A549 (cell line): ENCODE measurements at regions not wholly inside any gene's neighbourhood (a gene's known extent, or its start where the extent isn't known, plus 50 kb on each side); places are given as distances from the start of the nearest gene placed in this dataset.

Experiments
- ATAC-seq, 2 experiments: fragments of 200-7000 bp in 1 of 2; fragments of >200 bp in 1 of 2; cut with Nextera tagmentation in 1 of 2; cut with Tn5 transposase in 1 of 2; 3 replicates each; pipeline versions ENCODE4 v1.8.0 to v1.9.1; 2018 to 2020; ENCODE audit warnings: mild to moderate bottlenecking in 1 of 2, moderate library complexity in 1 of 2
- CTCF ChIA-PET: fragments of 300-600 bp; sonication (Branson Sonifier 250); formaldehyde crosslinking; extraction: SDS; loops from one replicate; lab custom pipeline; 2021; ENCODE audit warnings: antibody characterized with exemption, inconsistent platforms; lab: Yijun Ruan, JAX
- POLR2A ChIA-PET: fragments of 350-600 bp; formaldehyde crosslinking; extraction: SDS; loops from one replicate; lab custom pipeline; 2021; ENCODE audit warnings: antibody characterized with exemption, inconsistent platforms; lab: Yijun Ruan, JAX
- DNase-seq, 2 experiments: peaks; one replicate each; pipeline versions ENCODE4 v3.0.0 to v3.0.0-alpha.2; 2011 to 2016; ENCODE audit warnings: low read depth in 1 of 2, low spot score in 1 of 2
- FAIRE-seq: peaks from 2 replicates; lab custom pipeline; 2011; peaks lifted over from hg19 to GRCh38; lab: Jason Lieb, UNC
- H3K27ac ChIP-seq, 2 experiments: fragments of >200 bp; sonication (Bioruptor Twin); formaldehyde crosslinking; 3 replicates each; pipeline ENCODE4 v1.5.1; 2016 to 2017
- H3K4me1 ChIP-seq: fragments of >200 bp; sonication (Bioruptor Twin); formaldehyde crosslinking; 3 replicates; pipeline ENCODE4 v1.6.1; 2016
- H3K4me2 ChIP-seq: fragments of >200 bp; sonication (Bioruptor Twin); formaldehyde crosslinking; 3 replicates; pipeline ENCODE4 v1.6.1; 2016
- H3K4me3 ChIP-seq: fragments of >200 bp; sonication (Bioruptor Twin); formaldehyde crosslinking; 3 replicates; pipeline ENCODE4 v1.5.1; 2016
- H3K9me3 ChIP-seq: fragments of >200 bp; sonication (Bioruptor Twin); formaldehyde crosslinking; 3 replicates; pipeline ENCODE4 v1.6.1; 2016
- BHLHE40 ChIP-seq: IDR thresholded peaks from 2 replicates; pipeline ENCODE4 v1.6.1; 2012; ENCODE audit warnings: low read depth, low read length, inconsistent platforms
- CTCF ChIP-seq: fragments of >200 bp; sonication (Bioruptor Twin); formaldehyde crosslinking; IDR thresholded peaks from 3 replicates; pipeline ENCODE4 v1.5.1; 2016
- EHMT2 ChIP-seq: fragments of 200-600 bp; sonication (generic); IDR thresholded peaks from 2 replicates; pipeline ENCODE4 v1.6.1; 2016; ENCODE audit warnings: antibody characterized with exemption, low read depth, mild to moderate bottlenecking, moderate library complexity
- EP300 ChIP-seq, 2 experiments: fragments of >200 bp; sonication (Bioruptor Twin); formaldehyde crosslinking; IDR thresholded peaks; 2 replicates in 1 of 2; 3 replicates in 1 of 2; pipeline ENCODE4 v1.6.1; 2016 to 2017
- FOSL2 ChIP-seq, 2 experiments: fragments of 450-650 bp in 1 of 2; fragments of >200 bp in 1 of 2; sonication (Bioruptor Twin) in 1 of 2; formaldehyde crosslinking; IDR thresholded peaks; 2 replicates each; pipeline versions ENCODE4 v1.5.0 to v1.6.1; 2016 to 2020; ENCODE audit warnings: mild to moderate bottlenecking in 1 of 2, moderate library complexity in 1 of 2
- GATA3 ChIP-seq: IDR thresholded peaks from 2 replicates; pipeline ENCODE4 v1.6.1; 2012; ENCODE audit warnings: borderline replicate concordance
- HDAC2 ChIP-seq: fragments of 200-600 bp; sonication (generic); IDR thresholded peaks from 2 replicates; pipeline ENCODE4 v1.6.1; 2016
- HES2 ChIP-seq: fragments of >200 bp; sonication (Bioruptor Twin); formaldehyde crosslinking; IDR thresholded peaks from 2 replicates; pipeline ENCODE4 v1.6.1; 2016
- HEYL ChIP-seq: fragments of 250-450 bp; sonication (Bioruptor Pico); IDR thresholded peaks from 2 replicates; pipeline ENCODE4 v1.8.0; 2021; ENCODE audit warnings: mild to moderate bottlenecking, moderate library complexity
- JUN ChIP-seq, 2 experiments: fragments of >200 bp; sonication (Bioruptor Twin); formaldehyde crosslinking; IDR thresholded peaks; 2 replicates in 1 of 2; 3 replicates in 1 of 2; pipeline ENCODE4 v1.6.1; 2016 to 2017
- JUNB ChIP-seq: fragments of >200 bp; sonication (Bioruptor Twin); formaldehyde crosslinking; IDR thresholded peaks from 2 replicates; pipeline ENCODE4 v1.6.1; 2016
- KDM1A ChIP-seq: fragments of 200-600 bp; sonication (generic); IDR thresholded peaks from 2 replicates; pipeline ENCODE4 v1.6.1; 2016; ENCODE audit warnings: low read depth, mild to moderate bottlenecking
- KDM5A ChIP-seq: fragments of 200-600 bp; sonication (generic); IDR thresholded peaks from 2 replicates; pipeline ENCODE4 v1.6.1; 2016; ENCODE audit warnings: antibody characterized with exemption, mild to moderate bottlenecking
- MAFK ChIP-seq: fragments of 450-650 bp; IDR thresholded peaks from 2 replicates; pipeline ENCODE4 v1.6.1; 2014; ENCODE audit not compliant: partially characterized antibody
- MYC ChIP-seq: IDR thresholded peaks from 2 replicates; pipeline ENCODE4 v1.6.1; 2012; ENCODE audit warnings: mild to moderate bottlenecking, inconsistent platforms, low read length, improper control_type of control experiment, borderline replicate concordance
- NFE2L2 ChIP-seq: fragments of 150-350 bp; conservative IDR thresholded peaks from 2 replicates; pipeline ENCODE4 v1.6.1; 2014; ENCODE audit warnings: low read length
- NPAS2 ChIP-seq: fragments of 250-450 bp; sonication (Bioruptor Pico); IDR thresholded peaks from 2 replicates; pipeline ENCODE4 v1.8.0; 2022; ENCODE audit warnings: mild to moderate bottlenecking, moderate library complexity, borderline replicate concordance
- POLR2AphosphoS2 ChIP-seq: conservative IDR thresholded peaks from 2 replicates; pipeline ENCODE4 v1.6.1; 2012; ENCODE audit warnings: low read length, improper control_type of control experiment, inconsistent platforms
- RARB ChIP-seq: fragments of 250-450 bp; sonication (Bioruptor Pico); IDR thresholded peaks from 2 replicates; pipeline ENCODE4 v1.8.0; 2021; ENCODE audit warnings: mild to moderate bottlenecking, moderate library complexity
- RCOR1 ChIP-seq: fragments of 150-350 bp; IDR thresholded peaks from 2 replicates; pipeline ENCODE4 v1.6.1; 2014; ENCODE audit warnings: antibody characterized with exemption, low read length, low read depth
- TP53 ChIP-seq: fragments of 250-450 bp; sonication (Bioruptor Pico); IDR thresholded peaks from 2 replicates; pipeline ENCODE4 v1.5.0; 2021; ENCODE audit warnings: mild to moderate bottlenecking, moderate library complexity
- ZFP36 ChIP-seq: fragments of 450-650 bp; IDR thresholded peaks from 2 replicates; pipeline ENCODE4 v1.6.1; 2014; ENCODE audit warnings: borderline replicate concordance; ENCODE audit not compliant: partially characterized antibody
- WGBS: methylation state at CpG from one replicate; pipeline ENCODE4 v1.1.6; 2017; ENCODE audit errors: missing lambda C conversion rate; 5-methylcytosine and 5-hydroxymethylcytosine counted together
- TF ChIP-seq, protein P1 (sequence below): IDR thresholded peaks from 2 replicates; pipeline ENCODE4 v1.6.1; 2012
- TF ChIP-seq, protein P2 (sequence below): IDR thresholded peaks from 2 replicates; pipeline ENCODE4 v1.6.1; 2012; ENCODE audit warnings: low read depth, borderline replicate concordance

DNA sequence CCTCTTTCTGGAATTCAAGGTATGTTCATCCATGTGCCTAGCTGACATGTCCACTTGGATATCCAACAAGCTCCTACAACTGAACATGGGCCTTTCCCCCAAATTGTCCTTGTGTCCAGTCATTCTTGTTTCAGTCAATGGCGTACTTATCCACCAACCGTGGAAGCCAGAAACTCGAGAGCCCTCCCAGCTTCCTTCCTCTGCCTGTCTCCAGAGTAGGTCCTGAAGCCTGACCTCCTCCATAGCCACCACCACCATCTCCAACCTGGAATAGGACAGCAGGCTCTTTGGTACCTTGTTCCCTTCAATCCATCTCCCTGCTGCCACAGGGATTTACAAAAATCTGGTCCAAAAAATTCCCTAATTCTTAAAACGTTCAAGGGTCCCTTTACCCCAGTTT lies 305.1 kb downstream of the RPS24 start:
- TF ChIP-seq ZFP36, result no peak
- TF ChIP-seq EP300 (IDR thresholded peaks at IDR 0.05), result no peak
- TF ChIP-seq EHMT2, result no peak
- TF ChIP-seq RCOR1, result no peak
- TF ChIP-seq NPAS2 (CRISPR knock-in tag), result no peak
- no peak for TF ChIP-seq JUNB
- no peak for TF ChIP-seq HEYL (CRISPR knock-in tag)
- no peak for TF ChIP-seq HDAC2
- TF ChIP-seq KDM5A, result no peak
- TF ChIP-seq, all 56 proteins: peak for 0
- H3K27ac ChIP-seq, result no peak overlapping the region
- no peak overlapping the region for H3K4me2 ChIP-seq
- ChIA-PET CTCF (interaction anchor here (0.7 to 1.1 kb wide), 3 partner anchors 10 to 291 kb away, joined by 3 read pairs; no protein-coding TSS in a partner anchor), POLR2A (no interaction called here)
- no peaks in the 10 kb centered on the region for H3K9me3 ChIP-seq
- H3K4me1 ChIP-seq, result no peaks in the 10 kb centered on the region
- DNase-seq (no peak), ATAC-seq (no peak), FAIRE-seq (no peak)
- no peak overlapping the region for H3K4me3 ChIP-seq
- WGBS, result 61% methylated on average over 4 of the region's 4 CpGs

- CTCF ChIA-PET, result interaction anchor here (0.7 to 0.8 kb wide), 2 partner anchors 24 to 292 kb away, joined by 3 read pairs; no protein-coding TSS in a partner anchor
- FAIRE-seq (no peak), DNase-seq (no peak), ATAC-seq (no peak)
- Histone ChIP-seq H3K9me3 (no peaks in the 10 kb centered on the region), H3K4me2 (no peak overlapping the region), H3K4me1 (no peaks in the 10 kb centered on the region), H3K27ac (no peak overlapping the region), H3K4me3 (no peak overlapping the region)
- TF ChIP-seq JUN (IDR thresholded peaks at IDR 0.05), result no peak
- TF ChIP-seq HES2, result no peak
- no peak for TF ChIP-seq RARB (CRISPR knock-in tag)
- TF ChIP-seq EHMT2, result no peak
- TF ChIP-seq POLR2AphosphoS2, result no peak
- TF ChIP-seq CTCF, result no peak
- no peak for TF ChIP-seq FOSL2 (IDR thresholded peaks at IDR 0.05)
- TF ChIP-seq FOSL2 (CRISPR knock-in tag; IDR thresholded peaks at IDR 0.05), result no peak
- TF ChIP-seq, protein P1, sequence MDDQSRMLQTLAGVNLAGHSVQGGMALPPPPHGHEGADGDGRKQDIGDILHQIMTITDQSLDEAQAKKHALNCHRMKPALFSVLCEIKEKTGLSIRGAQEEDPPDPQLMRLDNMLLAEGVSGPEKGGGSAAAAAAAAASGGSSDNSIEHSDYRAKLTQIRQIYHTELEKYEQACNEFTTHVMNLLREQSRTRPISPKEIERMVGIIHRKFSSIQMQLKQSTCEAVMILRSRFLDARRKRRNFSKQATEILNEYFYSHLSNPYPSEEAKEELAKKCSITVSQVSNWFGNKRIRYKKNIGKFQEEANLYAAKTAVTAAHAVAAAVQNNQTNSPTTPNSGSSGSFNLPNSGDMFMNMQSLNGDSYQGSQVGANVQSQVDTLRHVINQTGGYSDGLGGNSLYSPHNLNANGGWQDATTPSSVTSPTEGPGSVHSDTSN, result no peak
- TF ChIP-seq KDM1A, result no peak
- TF ChIP-seq GATA3, result no peak
- TF ChIP-seq TP53 (CRISPR knock-in tag), result no peak
- TF ChIP-seq MAFK, result no peak
- WGBS, result 25% methylated on average over 4 of the region's 4 CpGs
- POLR2A ChIA-PET, result no interaction called here
Measured at GRCh38 chr10:78339251-78339650, 305.6 kb downstream of the RPS24 start.

GRCh38 chr10:78341953-78342614 lies 308.4 kb downstream of the RPS24 start:
- no peak for DNase-seq
- CTCF ChIA-PET, result interaction anchor here (1.3 to 1.5 kb wide), 2 partner anchors 9 to 295 kb away, joined by 3 read pairs; no protein-coding TSS in a partner anchor
- no peak for TF ChIP-seq BHLHE40
- no peak for TF ChIP-seq EP300 (IDR thresholded peaks at IDR 0.05)
- TF ChIP-seq, protein P2, sequence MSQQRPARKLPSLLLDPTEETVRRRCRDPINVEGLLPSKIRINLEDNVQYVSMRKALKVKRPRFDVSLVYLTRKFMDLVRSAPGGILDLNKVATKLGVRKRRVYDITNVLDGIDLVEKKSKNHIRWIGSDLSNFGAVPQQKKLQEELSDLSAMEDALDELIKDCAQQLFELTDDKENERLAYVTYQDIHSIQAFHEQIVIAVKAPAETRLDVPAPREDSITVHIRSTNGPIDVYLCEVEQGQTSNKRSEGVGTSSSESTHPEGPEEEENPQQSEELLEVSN, result no peak
- TF ChIP-seq MYC, result no peak
- TF ChIP-seq NFE2L2, result no peak
- TF ChIP-seq, all 56 proteins: peak for 0
- H3K4me3 ChIP-seq, result no peak overlapping the region
- no peak overlapping the region for H3K4me2 ChIP-seq
- FAIRE-seq, result no peak
- H3K9me3 ChIP-seq, result no peaks in the 10 kb centered on the region
- no peak for ATAC-seq
- WGBS, result 65% methylated on average over 8 of the region's 8 CpGs
- H3K4me1 ChIP-seq, result no peaks in the 10 kb centered on the region
- POLR2A ChIA-PET, result no interaction called here
- no peak overlapping the region for H3K27ac ChIP-seq
